HG03066 (cell line): ENCODE measurements at regions not wholly inside any gene's neighbourhood (a gene's known extent, or its start where the extent isn't known, plus 50 kb on each side); places are given as distances from the start of the nearest gene placed in this dataset.

Experiments used
- ATAC-seq: cut with Tn5 transposase; IDR thresholded peaks from one replicate; pipeline ENCODE4 v1.9.1; 2021; ENCODE audit warnings: low read depth; ENCODE audit not compliant: unreplicated experiment

GRCh38 chr7:68476966-68477365, 1121.3 kb upstream of the AUTS2 start:
- no peak for ATAC-seq

GRCh38 chr7:68478326-68478725, 1119.9 kb upstream of the AUTS2 start:
- ATAC-seq = no peak

- no peak for ATAC-seq
These were observed 1115.5 kb upstream of the AUTS2 start for GRCh38 chr7:68482800-68483199.

GRCh38 chr7:68484731-68485130, 1113.5 kb upstream of the AUTS2 start:
- no peak for ATAC-seq

- no peak for ATAC-seq
These were observed 1112.9 kb upstream of the AUTS2 start for GRCh38 chr7:68485253-68485917.

- ATAC-seq = no peak
These were observed 1109.8 kb upstream of the AUTS2 start for GRCh38 chr7:68488341-68489060.

GRCh38 chr7:68491523-68492358, 1106.5 kb upstream of the AUTS2 start:
- ATAC-seq = no peak

GRCh38 chr7:68492359-68492690, 1106.0 kb upstream of the AUTS2 start:
- no peak for ATAC-seq

GRCh38 chr7:68503400-68503799, 1094.9 kb upstream of the AUTS2 start:
- no peak for ATAC-seq

- ATAC-seq = no peak
These were observed 1093.6 kb upstream of the AUTS2 start for GRCh38 chr7:68504716-68505115.

GRCh38 chr7:68505721-68506120, 1092.6 kb upstream of the AUTS2 start:
- ATAC-seq = no peak

GRCh38 chr7:68507668-68508067, 1090.6 kb upstream of the AUTS2 start:
- no peak for ATAC-seq

- ATAC-seq = no peak
These were observed 1089.2 kb upstream of the AUTS2 start for GRCh38 chr7:68509054-68509453.

- no peak for ATAC-seq
These were observed 1088.7 kb upstream of the AUTS2 start for GRCh38 chr7:68509603-68510002.

GRCh38 chr7:68511281-68511680, 1087.0 kb upstream of the AUTS2 start:
- no peak for ATAC-seq

GRCh38 chr7:68512466-68512865, 1085.8 kb upstream of the AUTS2 start:
- ATAC-seq = no peak

GRCh38 chr7:68518060-68518459, 1080.2 kb upstream of the AUTS2 start:
- ATAC-seq = no peak

- ATAC-seq = no peak
These were observed 1074.1 kb upstream of the AUTS2 start for GRCh38 chr7:68524126-68524525.

GRCh38 chr7:68529221-68529620, 1069.1 kb upstream of the AUTS2 start:
- no peak for ATAC-seq

- ATAC-seq = no peak
These were observed 1063.0 kb upstream of the AUTS2 start for GRCh38 chr7:68535266-68535665.

GRCh38 chr7:68537051-68537773, 1061.1 kb upstream of the AUTS2 start:
- ATAC-seq = no peak
